GM23338 (cell line): ENCODE measurements at regions not wholly inside any gene's neighbourhood (a gene's known extent, or its start where the extent isn't known, plus 50 kb on each side); places are given as distances from the start of the nearest gene placed in this dataset.

Experiments
- ATAC-seq: fragments of 200-7000 bp; cut with Tn5 transposase; 3 replicates; pipeline ENCODE4 v1.9.1; 2020
- DNase-seq: peaks from one replicate; pipeline ENCODE4 v3.0.0-alpha.2; 2015; ENCODE audit warnings: low spot score
- H2AFZ ChIP-seq: fragments of 200-600 bp; sonication (generic); 2 replicates; pipeline ENCODE4 v1.8.0; 2016; ENCODE audit warnings: antibody characterized with exemption, mild to moderate bottlenecking, moderate library complexity
- H3F3A ChIP-seq: fragments of 200-600 bp; sonication (generic); replicated peaks from 2 replicates; pipeline ENCODE4 v1.8.0; 2017; ENCODE audit warnings: antibody characterized with exemption, mixed run types, low read depth
- H3K27ac ChIP-seq: fragments of 200-600 bp; sonication (generic); 2 replicates; pipeline ENCODE4 v1.6.1; 2016; ENCODE audit warnings: low read depth
- H3K27me3 ChIP-seq: fragments of 200-600 bp; sonication (generic); 2 replicates; pipeline ENCODE4 v1.8.0; 2016; ENCODE audit warnings: mild to moderate bottlenecking, mixed run types, moderate library complexity; ENCODE audit not compliant: insufficient read depth
- H3K36me3 ChIP-seq: fragments of 200-600 bp; sonication (generic); 2 replicates; pipeline ENCODE4 v1.8.0; 2016; ENCODE audit warnings: mild to moderate bottlenecking; ENCODE audit not compliant: insufficient read depth
- H3K4me1 ChIP-seq: fragments of 200-600 bp; sonication (generic); 2 replicates; pipeline ENCODE4 v1.8.0; 2016; ENCODE audit warnings: mild to moderate bottlenecking, moderate library complexity; ENCODE audit not compliant: insufficient read depth
- H3K4me2 ChIP-seq: fragments of 200-600 bp; sonication (generic); 2 replicates; pipeline ENCODE4 v1.7.1; 2017; ENCODE audit warnings: mixed run types
- H3K4me3 ChIP-seq: fragments of 200-600 bp; sonication (generic); 2 replicates; pipeline ENCODE4 v1.6.1; 2016; ENCODE audit warnings: mixed run types
- H3K79me2 ChIP-seq: fragments of 200-600 bp; sonication (generic); replicated peaks from 2 replicates; pipeline ENCODE4 v1.8.0; 2017; ENCODE audit warnings: mild to moderate bottlenecking; ENCODE audit not compliant: insufficient read depth
- H3K9me2 ChIP-seq: fragments of 200-600 bp; sonication (generic); 2 replicates; pipeline ENCODE4 v1.8.0; 2017; ENCODE audit not compliant: insufficient read depth
- H4K20me1 ChIP-seq: fragments of 200-600 bp; sonication (generic); replicated peaks from 2 replicates; pipeline ENCODE4 v1.8.0; 2017; ENCODE audit warnings: mild to moderate bottlenecking; ENCODE audit not compliant: insufficient read depth
- H3K27ac Mint-ChIP-seq: 2 replicates; pipeline ENCODE4 v1.8.0; 2020; ENCODE audit warnings: inconsistent platforms, mild to moderate bottlenecking, moderate library complexity, mixed read lengths
- H3K27me3 Mint-ChIP-seq: 3 replicates; pipeline ENCODE4 v1.8.0; 2022; ENCODE audit warnings: low read depth, mild to moderate bottlenecking, moderate library complexity, mixed read lengths, inconsistent platforms; ENCODE audit not compliant: insufficient read depth, poor library complexity
- H3K36me3 Mint-ChIP-seq: 3 replicates; pipeline ENCODE4 v1.8.0; 2021; ENCODE audit warnings: low read depth, mild to moderate bottlenecking, inconsistent platforms, moderate library complexity, mixed read lengths
- H3K4me1 Mint-ChIP-seq: 3 replicates; pipeline ENCODE4 v1.8.0; 2020; ENCODE audit warnings: mild to moderate bottlenecking, inconsistent platforms, mixed read lengths
- H3K4me3 Mint-ChIP-seq: 3 replicates; pipeline ENCODE4 v1.8.0; 2021; ENCODE audit warnings: moderate library complexity, mild to moderate bottlenecking, inconsistent platforms, mixed read lengths
- H3K9me3 Mint-ChIP-seq: 3 replicates; pipeline ENCODE4 v1.8.0; 2020; ENCODE audit warnings: moderate library complexity, mild to moderate bottlenecking, inconsistent platforms, mixed read lengths
- CREB1 ChIP-seq: fragments of 250-450 bp; sonication (Bioruptor Pico); IDR thresholded peaks from 2 replicates; pipeline ENCODE4 v1.5.0; 2020; ENCODE audit warnings: low read depth, mild to moderate bottlenecking, moderate library complexity
- EZH2 ChIP-seq: fragments of 200-600 bp; sonication (generic); IDR thresholded peaks from one replicate; pipeline ENCODE4 v1.8.0; 2017; ENCODE audit warnings: antibody characterized with exemption, mild to moderate bottlenecking, low read depth; ENCODE audit not compliant: unreplicated experiment
- EZH2phosphoT487 ChIP-seq: fragments of 200-600 bp; sonication (generic); IDR thresholded peaks from one replicate; pipeline ENCODE4 v1.8.1; 2018; ENCODE audit warnings: antibody characterized with exemption; ENCODE audit not compliant: unreplicated experiment
- JUNB ChIP-seq: IDR thresholded peaks from one replicate; pipeline ENCODE4 v1.6.1; 2016; ENCODE audit warnings: antibody characterized with exemption; ENCODE audit not compliant: unreplicated experiment
- NANOG ChIP-seq: IDR thresholded peaks from 2 replicates; pipeline ENCODE4 v1.6.1; 2016; ENCODE audit warnings: antibody characterized with exemption, borderline replicate concordance
- POLR2AphosphoS5 ChIP-seq: IDR thresholded peaks from 2 replicates; pipeline ENCODE4 v1.6.1; 2016; ENCODE audit warnings: antibody characterized with exemption, low read depth
- STAT1 ChIP-seq: IDR thresholded peaks from one replicate; pipeline ENCODE4 v1.6.1; 2016; ENCODE audit warnings: antibody characterized with exemption; ENCODE audit not compliant: unreplicated experiment
- ZNF114 ChIP-seq: fragments of 250-450 bp; sonication (Bioruptor Pico); IDR thresholded peaks from 2 replicates; pipeline ENCODE4 v1.5.0; 2020; ENCODE audit warnings: mild to moderate bottlenecking, moderate library complexity
- ZNF331 ChIP-seq: fragments of 250-450 bp; sonication (Bioruptor Pico); IDR thresholded peaks from 2 replicates; pipeline ENCODE4 v1.5.0; 2020; ENCODE audit warnings: low read depth, mild to moderate bottlenecking, moderate library complexity
- ZNF462 ChIP-seq: fragments of 250-450 bp; sonication (Bioruptor Pico); IDR thresholded peaks from 2 replicates; pipeline ENCODE4 v1.5.0; 2020; ENCODE audit warnings: mild to moderate bottlenecking, moderate library complexity
- TF ChIP-seq, protein P1 (sequence below): IDR thresholded peaks from one replicate; pipeline ENCODE4 v1.6.1; 2018; ENCODE audit warnings: antibody characterized with exemption; ENCODE audit not compliant: unreplicated experiment
- TF ChIP-seq, protein P2 (sequence below), 2 experiments: fragments of 200-600 bp in 1 of 2; sonication (generic) in 1 of 2; conservative IDR thresholded peaks; 2 replicates each; pipeline versions ENCODE4 v1.5.1 to v1.6.1; 2016 to 2017; ENCODE audit warnings: antibody characterized with exemption in 2 of 2, low read depth in 2 of 2, mild to moderate bottlenecking in 2 of 2, moderate library complexity in 1 of 2
- TF ChIP-seq, protein P3 (sequence below): IDR thresholded peaks from 2 replicates; pipeline ENCODE4 v1.6.1; 2016; ENCODE audit warnings: antibody characterized with exemption

DNA sequence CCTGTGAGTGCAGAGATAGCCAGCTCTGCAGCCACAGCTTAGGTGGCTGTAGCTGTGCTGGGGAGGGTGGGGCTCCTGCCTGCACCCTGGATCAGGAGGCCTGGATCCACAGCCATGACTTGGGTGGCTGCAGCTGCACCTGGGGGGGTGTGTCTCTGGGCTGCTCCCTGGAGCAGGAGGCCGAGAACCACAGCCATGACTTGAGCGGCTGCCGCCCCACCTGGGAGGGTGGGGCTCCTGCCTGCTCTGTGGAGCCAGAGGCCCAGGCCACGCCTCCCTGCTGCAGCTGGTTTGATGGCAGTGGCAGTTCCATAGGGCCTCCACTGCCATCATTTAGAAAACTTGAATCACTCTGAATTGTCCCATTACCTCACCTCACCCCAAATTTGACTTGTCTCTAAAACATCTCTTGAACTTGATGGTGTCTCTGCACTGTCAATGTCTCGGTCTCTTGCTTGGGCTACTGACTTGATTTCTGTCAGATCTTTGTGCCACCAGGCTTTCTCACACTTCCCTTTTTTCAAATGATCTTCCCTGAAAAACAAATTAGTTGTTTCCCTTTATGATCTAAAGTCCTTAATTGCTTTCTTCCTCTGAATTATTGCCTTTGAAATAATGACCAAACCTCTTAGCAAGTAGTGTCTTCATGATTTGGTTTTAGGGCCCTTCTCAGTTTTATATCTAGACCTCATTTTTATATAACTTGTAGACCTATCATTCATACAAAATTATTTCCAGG lies 313.2 kb upstream of the MME start:
- Histone ChIP-seq H3K27ac (no peak overlapping the region), H3F3A (no peaks in the 10 kb centered on the region), H3K79me2 (no peaks in the 10 kb centered on the region), H3K27me3 (no peaks in the 10 kb centered on the region), H2AFZ (no peak overlapping the region), H3K4me2 (no peak overlapping the region), H3K4me3 (no peak overlapping the region), H3K9me2 (no peaks in the 10 kb centered on the region; the same call in 1 of the 2 replicates), H3K36me3 (no peaks in the 10 kb centered on the region), H4K20me1 (no peaks in the 10 kb centered on the region), H3K4me1 (no peaks in the 10 kb centered on the region)
- Mint-ChIP-seq H3K4me3 (no peak overlapping the region), H3K4me1 (no peaks in the 10 kb centered on the region), H3K36me3 (peaks cover 6% of the 10 kb centered on the region), H3K9me3 (peaks cover 16% of the 10 kb centered on the region), H3K27ac (no peak overlapping the region), H3K27me3 (peaks cover 2% of the 10 kb centered on the region)
- no peak for DNase-seq
- no peak for ATAC-seq
- TF ChIP-seq NANOG = no peak
- TF ChIP-seq JUNB = no peak
- no peak for TF ChIP-seq ZNF114 (CRISPR knock-in tag)
- no peak for TF ChIP-seq ZNF331
- TF ChIP-seq EZH2phosphoT487 = no peak
- TF ChIP-seq, protein P1, sequence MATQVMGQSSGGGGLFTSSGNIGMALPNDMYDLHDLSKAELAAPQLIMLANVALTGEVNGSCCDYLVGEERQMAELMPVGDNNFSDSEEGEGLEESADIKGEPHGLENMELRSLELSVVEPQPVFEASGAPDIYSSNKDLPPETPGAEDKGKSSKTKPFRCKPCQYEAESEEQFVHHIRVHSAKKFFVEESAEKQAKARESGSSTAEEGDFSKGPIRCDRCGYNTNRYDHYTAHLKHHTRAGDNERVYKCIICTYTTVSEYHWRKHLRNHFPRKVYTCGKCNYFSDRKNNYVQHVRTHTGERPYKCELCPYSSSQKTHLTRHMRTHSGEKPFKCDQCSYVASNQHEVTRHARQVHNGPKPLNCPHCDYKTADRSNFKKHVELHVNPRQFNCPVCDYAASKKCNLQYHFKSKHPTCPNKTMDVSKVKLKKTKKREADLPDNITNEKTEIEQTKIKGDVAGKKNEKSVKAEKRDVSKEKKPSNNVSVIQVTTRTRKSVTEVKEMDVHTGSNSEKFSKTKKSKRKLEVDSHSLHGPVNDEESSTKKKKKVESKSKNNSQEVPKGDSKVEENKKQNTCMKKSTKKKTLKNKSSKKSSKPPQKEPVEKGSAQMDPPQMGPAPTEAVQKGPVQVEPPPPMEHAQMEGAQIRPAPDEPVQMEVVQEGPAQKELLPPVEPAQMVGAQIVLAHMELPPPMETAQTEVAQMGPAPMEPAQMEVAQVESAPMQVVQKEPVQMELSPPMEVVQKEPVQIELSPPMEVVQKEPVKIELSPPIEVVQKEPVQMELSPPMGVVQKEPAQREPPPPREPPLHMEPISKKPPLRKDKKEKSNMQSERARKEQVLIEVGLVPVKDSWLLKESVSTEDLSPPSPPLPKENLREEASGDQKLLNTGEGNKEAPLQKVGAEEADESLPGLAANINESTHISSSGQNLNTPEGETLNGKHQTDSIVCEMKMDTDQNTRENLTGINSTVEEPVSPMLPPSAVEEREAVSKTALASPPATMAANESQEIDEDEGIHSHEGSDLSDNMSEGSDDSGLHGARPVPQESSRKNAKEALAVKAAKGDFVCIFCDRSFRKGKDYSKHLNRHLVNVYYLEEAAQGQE = no peak
- no peak for TF ChIP-seq STAT1
- TF ChIP-seq ZNF462 (CRISPR knock-in tag) = no peak
- no peak for TF ChIP-seq POLR2AphosphoS5
- TF ChIP-seq, protein P2, sequence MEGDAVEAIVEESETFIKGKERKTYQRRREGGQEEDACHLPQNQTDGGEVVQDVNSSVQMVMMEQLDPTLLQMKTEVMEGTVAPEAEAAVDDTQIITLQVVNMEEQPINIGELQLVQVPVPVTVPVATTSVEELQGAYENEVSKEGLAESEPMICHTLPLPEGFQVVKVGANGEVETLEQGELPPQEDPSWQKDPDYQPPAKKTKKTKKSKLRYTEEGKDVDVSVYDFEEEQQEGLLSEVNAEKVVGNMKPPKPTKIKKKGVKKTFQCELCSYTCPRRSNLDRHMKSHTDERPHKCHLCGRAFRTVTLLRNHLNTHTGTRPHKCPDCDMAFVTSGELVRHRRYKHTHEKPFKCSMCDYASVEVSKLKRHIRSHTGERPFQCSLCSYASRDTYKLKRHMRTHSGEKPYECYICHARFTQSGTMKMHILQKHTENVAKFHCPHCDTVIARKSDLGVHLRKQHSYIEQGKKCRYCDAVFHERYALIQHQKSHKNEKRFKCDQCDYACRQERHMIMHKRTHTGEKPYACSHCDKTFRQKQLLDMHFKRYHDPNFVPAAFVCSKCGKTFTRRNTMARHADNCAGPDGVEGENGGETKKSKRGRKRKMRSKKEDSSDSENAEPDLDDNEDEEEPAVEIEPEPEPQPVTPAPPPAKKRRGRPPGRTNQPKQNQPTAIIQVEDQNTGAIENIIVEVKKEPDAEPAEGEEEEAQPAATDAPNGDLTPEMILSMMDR (conservative IDR thresholded peaks at IDR 0.05; ENCODE audit: low read depth in 2 of 2) = no peak
- TF ChIP-seq, protein P3, sequence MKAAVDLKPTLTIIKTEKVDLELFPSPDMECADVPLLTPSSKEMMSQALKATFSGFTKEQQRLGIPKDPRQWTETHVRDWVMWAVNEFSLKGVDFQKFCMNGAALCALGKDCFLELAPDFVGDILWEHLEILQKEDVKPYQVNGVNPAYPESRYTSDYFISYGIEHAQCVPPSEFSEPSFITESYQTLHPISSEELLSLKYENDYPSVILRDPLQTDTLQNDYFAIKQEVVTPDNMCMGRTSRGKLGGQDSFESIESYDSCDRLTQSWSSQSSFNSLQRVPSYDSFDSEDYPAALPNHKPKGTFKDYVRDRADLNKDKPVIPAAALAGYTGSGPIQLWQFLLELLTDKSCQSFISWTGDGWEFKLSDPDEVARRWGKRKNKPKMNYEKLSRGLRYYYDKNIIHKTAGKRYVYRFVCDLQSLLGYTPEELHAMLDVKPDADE = no peak
- TF ChIP-seq CREB1 (CRISPR knock-in tag) = no peak
- TF ChIP-seq EZH2 = no peak
